Activated CD4-positive, alpha-beta T cell treated with anti-CD3 and anti-CD28 coated beads, Interleukin-2, amount 10 ng/mL, durations not matched to agents 7 days and 5 days (primary cell): ENCODE measurements at regions not wholly inside any gene's neighbourhood (a gene's known extent, or its start where the extent isn't known, plus 50 kb on each side); places are given as distances from the start of the nearest gene placed in this dataset.

ENCODE experiments used
- CTCF ChIA-PET: fragments of 350-600 bp; sonication (Branson Sonifier 250); formaldehyde crosslinking; loops from one replicate; lab custom pipeline; 2021; ENCODE audit warnings: antibody characterized with exemption; lab: Charles Lee
- POLR2A ChIA-PET: fragments of 350-600 bp; sonication (Branson Sonifier 250); formaldehyde crosslinking; loops from one replicate; lab custom pipeline; 2021; ENCODE audit warnings: antibody characterized with exemption; lab: Charles Lee
- DNase-seq: peaks from one replicate; pipeline ENCODE4 v3.0.0-alpha.2; 2020
- H3K27ac Mint-ChIP-seq: one replicate; pipeline ENCODE4 v1.8.0; 2021; ENCODE audit warnings: mild to moderate bottlenecking, moderate library complexity, mixed read lengths
- H3K27me3 Mint-ChIP-seq: one replicate; pipeline ENCODE4 v1.8.0; 2021; ENCODE audit warnings: mixed read lengths
- H3K36me3 Mint-ChIP-seq: one replicate; pipeline ENCODE4 v1.8.0; 2021; ENCODE audit warnings: low read depth, mixed read lengths
- H3K4me1 Mint-ChIP-seq: one replicate; pipeline ENCODE4 v1.8.0; 2021; ENCODE audit warnings: mixed read lengths
- H3K4me3 Mint-ChIP-seq: one replicate; pipeline ENCODE4 v1.8.0; 2021; ENCODE audit warnings: mild to moderate bottlenecking, moderate library complexity, mixed read lengths
- H3K9me3 Mint-ChIP-seq: one replicate; pipeline ENCODE4 v1.8.0; 2021; ENCODE audit warnings: mixed read lengths

DNA sequence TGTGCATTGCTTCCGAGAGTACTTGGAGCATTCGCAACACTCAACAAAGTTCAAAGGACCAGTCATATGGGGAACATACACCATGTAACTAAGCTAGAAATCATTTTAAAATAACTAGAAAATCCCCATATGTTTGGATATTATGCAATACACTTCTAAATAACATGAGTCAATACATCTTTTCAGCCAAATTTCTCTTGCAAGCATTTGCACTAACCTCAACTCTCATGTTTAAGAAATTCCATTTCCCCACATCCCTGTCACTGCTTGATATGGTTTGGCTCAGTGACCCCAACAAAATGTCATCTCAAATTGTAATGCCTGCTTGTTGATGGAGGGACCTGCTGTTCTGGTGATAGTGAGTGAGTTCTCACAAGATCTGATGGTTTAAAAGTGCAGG, 85.7 kb upstream of the CST7 start:
- H3K4me3 Mint-ChIP-seq: no peak overlapping the region
- ChIA-PET CTCF (no interaction called here), POLR2A (no interaction called here)
- peaks cover 2% of the 10 kb centered on the region for H3K27me3 Mint-ChIP-seq
- no peak overlapping the region for H3K27ac Mint-ChIP-seq
- no peak for DNase-seq
- peaks cover 16% of the 10 kb centered on the region for H3K9me3 Mint-ChIP-seq
- peaks cover 7% of the 10 kb centered on the region for H3K4me1 Mint-ChIP-seq
- H3K36me3 Mint-ChIP-seq: no peaks in the 10 kb centered on the region

GRCh38 chr20:24866008-24866407, 83.1 kb upstream of the CST7 start:
- CTCF ChIA-PET: no interaction called here
- no peak overlapping the region for H3K27ac Mint-ChIP-seq
- H3K4me3 Mint-ChIP-seq: no peak overlapping the region

DNA sequence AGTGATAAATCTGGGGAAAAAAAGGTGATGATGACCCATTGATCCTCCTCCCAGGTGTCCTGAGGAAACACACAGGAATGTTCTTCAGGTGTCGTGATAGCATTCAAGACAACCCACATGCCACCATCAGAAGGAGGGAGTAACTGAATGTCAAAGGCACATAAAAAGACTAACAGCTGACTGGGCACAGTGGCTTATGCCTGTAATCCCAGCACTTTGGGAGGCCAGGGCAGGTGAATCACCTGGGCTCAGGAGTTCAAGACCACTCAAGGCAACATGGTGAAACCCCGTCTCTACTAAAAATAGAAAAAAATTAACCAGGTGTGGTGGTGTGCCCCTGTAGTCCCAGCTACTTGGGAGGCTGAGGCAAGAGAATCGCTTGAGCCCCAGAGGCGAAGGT, 82.3 kb upstream of the CST7 start:
- DNase-seq: no peak
- Mint-ChIP-seq H3K9me3 (peaks cover 13% of the 10 kb centered on the region), H3K27me3 (peaks cover 2% of the 10 kb centered on the region), H3K27ac (no peak overlapping the region), H3K36me3 (no peaks in the 10 kb centered on the region), H3K4me1 (no peaks in the 10 kb centered on the region), H3K4me3 (no peak overlapping the region)
- CTCF ChIA-PET: no interaction called here
- POLR2A ChIA-PET: no interaction called here

More at GRCh38 chr20:24866008-24866407, 83.1 kb upstream of the CST7 start:
- no peak for DNase-seq
- Mint-ChIP-seq H3K9me3 (peaks cover 13% of the 10 kb centered on the region), H3K4me1 (no peaks in the 10 kb centered on the region), H3K36me3 (no peaks in the 10 kb centered on the region), H3K27me3 (peaks cover 2% of the 10 kb centered on the region)
- POLR2A ChIA-PET: no interaction called here

- H3K27ac Mint-ChIP-seq: no peak overlapping the region
- POLR2A ChIA-PET: no interaction called here
- H3K4me3 Mint-ChIP-seq: no peak overlapping the region
- H3K27me3 Mint-ChIP-seq: peaks cover 2% of the 10 kb centered on the region
- H3K36me3 Mint-ChIP-seq: no peaks in the 10 kb centered on the region
- H3K4me1 Mint-ChIP-seq: no peaks in the 10 kb centered on the region
- no peak for DNase-seq
- peaks cover 13% of the 10 kb centered on the region for H3K9me3 Mint-ChIP-seq
- CTCF ChIA-PET: no interaction called here
Observed at GRCh38 chr20:24867556-24867955, 81.5 kb upstream of the CST7 start.

DNA sequence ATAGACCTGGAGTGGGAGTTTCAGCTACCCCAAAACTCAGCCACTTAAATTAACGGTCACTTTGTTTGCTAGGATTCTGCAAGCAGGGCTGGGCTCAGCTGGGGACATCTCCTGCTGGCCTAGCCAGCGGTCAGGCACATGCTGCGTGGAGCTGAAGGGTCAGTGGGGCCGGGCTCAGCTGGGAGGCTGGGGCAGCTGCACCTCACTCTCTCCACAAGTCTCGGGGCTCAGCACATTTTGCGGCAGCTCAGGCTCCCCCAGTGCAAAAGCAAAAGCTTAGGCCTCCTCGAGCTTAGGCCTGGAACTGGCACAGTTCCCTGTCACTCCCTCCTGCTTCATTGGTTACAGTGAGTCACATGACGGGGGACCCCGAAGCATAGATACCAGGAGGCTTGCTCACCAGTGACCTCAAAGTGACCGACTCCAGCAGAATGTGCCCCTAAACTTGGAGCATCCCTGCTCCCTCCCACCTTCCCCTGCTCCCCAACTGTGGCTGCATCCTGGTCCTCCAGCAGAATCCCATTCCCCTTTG, 80.6 kb upstream of the CST7 start:
- POLR2A ChIA-PET: no interaction called here
- H3K9me3 Mint-ChIP-seq: peaks cover 13% of the 10 kb centered on the region

GRCh38 chr20:24868959-24869358, 80.1 kb upstream of the CST7 start:
- no peak for DNase-seq
- H3K27me3 Mint-ChIP-seq: no peaks in the 10 kb centered on the region
- CTCF ChIA-PET: no interaction called here
- H3K36me3 Mint-ChIP-seq: no peaks in the 10 kb centered on the region
- H3K27ac Mint-ChIP-seq: no peak overlapping the region
- H3K4me3 Mint-ChIP-seq: no peak overlapping the region
- POLR2A ChIA-PET: no interaction called here
- peaks cover 9% of the 10 kb centered on the region for H3K9me3 Mint-ChIP-seq
- H3K4me1 Mint-ChIP-seq: no peaks in the 10 kb centered on the region

More for the DNA sequence above, 80.6 kb upstream of the CST7 start:
- Mint-ChIP-seq H3K27me3 (no peaks in the 10 kb centered on the region), H3K36me3 (no peaks in the 10 kb centered on the region), H3K27ac (no peak overlapping the region), H3K4me1 (no peaks in the 10 kb centered on the region), H3K4me3 (no peak overlapping the region)
- no peak for DNase-seq
- CTCF ChIA-PET: no interaction called here

GRCh38 chr20:24870057-24870456, 79.0 kb upstream of the CST7 start:
- H3K27me3 Mint-ChIP-seq: no peaks in the 10 kb centered on the region
- ChIA-PET POLR2A (no interaction called here), CTCF (no interaction called here)
- H3K9me3 Mint-ChIP-seq: peaks cover 5% of the 10 kb centered on the region
- H3K36me3 Mint-ChIP-seq: no peaks in the 10 kb centered on the region
- no peak overlapping the region for H3K4me3 Mint-ChIP-seq
- no peaks in the 10 kb centered on the region for H3K4me1 Mint-ChIP-seq
- H3K27ac Mint-ChIP-seq: no peak overlapping the region
- DNase-seq: no peak

DNA sequence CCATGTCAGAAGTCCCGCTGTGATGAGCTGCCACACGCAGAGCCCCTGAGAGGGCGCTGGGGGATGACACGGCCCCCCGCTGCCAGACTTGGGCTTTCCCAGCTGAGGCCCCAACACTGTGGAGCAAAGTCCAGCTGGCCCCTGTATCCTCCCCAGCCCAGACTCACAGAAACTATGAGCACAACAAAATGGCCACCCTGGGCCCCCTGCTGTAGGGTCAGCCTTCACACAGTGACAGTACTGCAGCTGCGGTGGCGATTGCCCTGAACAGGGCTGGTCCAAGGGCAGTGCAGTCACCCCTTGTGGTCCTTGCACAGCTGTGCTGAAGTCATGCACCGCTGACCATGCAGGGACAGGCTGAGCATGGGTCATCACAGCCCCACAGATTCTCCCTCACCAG, 78.2 kb upstream of the CST7 start:
- ChIA-PET CTCF (no interaction called here), POLR2A (no interaction called here)
- Mint-ChIP-seq H3K4me1 (no peaks in the 10 kb centered on the region), H3K4me3 (no peak overlapping the region), H3K27me3 (no peaks in the 10 kb centered on the region), H3K9me3 (no peaks in the 10 kb centered on the region), H3K27ac (no peak overlapping the region), H3K36me3 (no peaks in the 10 kb centered on the region)
- no peak for DNase-seq

- Mint-ChIP-seq H3K4me3 (no peak overlapping the region), H3K36me3 (no peaks in the 10 kb centered on the region), H3K4me1 (no peaks in the 10 kb centered on the region), H3K9me3 (no peaks in the 10 kb centered on the region), H3K27me3 (no peaks in the 10 kb centered on the region), H3K27ac (no peak overlapping the region)
- CTCF ChIA-PET: interaction anchor here (1.6 kb wide), 1 partner anchor 12 kb away, joined by 3 read pairs; no protein-coding TSS in a partner anchor
- no peak for DNase-seq
- POLR2A ChIA-PET: no interaction called here
Observed at GRCh38 chr20:24871480-24872213, 77.4 kb upstream of the CST7 start.

GRCh38 chr20:24872291-24873024, 76.6 kb upstream of the CST7 start:
- DNase-seq: no peak
- CTCF ChIA-PET: interaction anchor here (1.6 kb wide), 1 partner anchor 13 kb away, joined by 3 read pairs; no protein-coding TSS in a partner anchor
- Mint-ChIP-seq H3K27me3 (no peaks in the 10 kb centered on the region), H3K36me3 (no peaks in the 10 kb centered on the region), H3K27ac (no peak overlapping the region), H3K4me1 (no peaks in the 10 kb centered on the region), H3K4me3 (no peak overlapping the region), H3K9me3 (no peaks in the 10 kb centered on the region)
- POLR2A ChIA-PET: no interaction called here

DNA sequence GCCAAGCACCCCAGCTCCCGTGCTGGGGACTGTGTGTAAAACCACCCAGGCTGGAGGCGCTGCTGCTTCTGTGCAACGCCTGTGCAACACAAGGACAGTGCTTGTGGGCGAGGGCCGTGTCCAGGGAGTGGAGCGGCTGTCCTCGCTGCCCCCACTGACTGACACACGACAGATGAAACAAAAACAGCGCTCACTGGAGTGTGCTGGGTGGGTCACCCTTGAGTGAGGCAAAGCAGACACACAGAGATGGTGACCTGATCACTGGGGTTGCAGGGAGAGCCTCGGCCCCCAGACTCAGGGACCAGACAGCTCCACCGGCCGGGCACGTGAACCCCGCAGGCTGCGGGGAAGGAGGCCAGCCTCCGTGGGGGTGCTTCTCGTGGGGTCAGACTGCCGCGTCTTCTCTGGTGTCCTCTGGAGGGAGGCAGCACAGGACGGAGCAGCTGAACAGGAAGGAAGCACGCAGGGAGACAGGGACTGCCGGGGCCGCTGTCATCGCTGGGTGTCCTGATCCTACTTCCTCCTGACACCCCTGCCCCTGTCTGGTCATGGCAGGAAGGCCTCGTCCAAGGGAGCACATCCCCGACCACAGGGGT, 75.9 kb upstream of the CST7 start:
- no peaks in the 10 kb centered on the region for H3K27me3 Mint-ChIP-seq
- no peak for DNase-seq
- H3K27ac Mint-ChIP-seq: no peak overlapping the region
- POLR2A ChIA-PET: no interaction called here
- H3K36me3 Mint-ChIP-seq: no peaks in the 10 kb centered on the region
- CTCF ChIA-PET: interaction anchor here (1.6 kb wide), 1 partner anchor 14 kb away, joined by 3 read pairs; no protein-coding TSS in a partner anchor
- no peaks in the 10 kb centered on the region for H3K9me3 Mint-ChIP-seq
- H3K4me3 Mint-ChIP-seq: no peak overlapping the region
- H3K4me1 Mint-ChIP-seq: no peaks in the 10 kb centered on the region

GRCh38 chr20:24875078-24875477, 74.0 kb upstream of the CST7 start:
- H3K4me3 Mint-ChIP-seq: no peak overlapping the region
- POLR2A ChIA-PET: no interaction called here
- CTCF ChIA-PET: no interaction called here
- H3K9me3 Mint-ChIP-seq: no peaks in the 10 kb centered on the region
- DNase-seq: no peak
- H3K27me3 Mint-ChIP-seq: no peaks in the 10 kb centered on the region
- no peaks in the 10 kb centered on the region for H3K4me1 Mint-ChIP-seq
- no peak overlapping the region for H3K27ac Mint-ChIP-seq
- H3K36me3 Mint-ChIP-seq: no peaks in the 10 kb centered on the region

DNA sequence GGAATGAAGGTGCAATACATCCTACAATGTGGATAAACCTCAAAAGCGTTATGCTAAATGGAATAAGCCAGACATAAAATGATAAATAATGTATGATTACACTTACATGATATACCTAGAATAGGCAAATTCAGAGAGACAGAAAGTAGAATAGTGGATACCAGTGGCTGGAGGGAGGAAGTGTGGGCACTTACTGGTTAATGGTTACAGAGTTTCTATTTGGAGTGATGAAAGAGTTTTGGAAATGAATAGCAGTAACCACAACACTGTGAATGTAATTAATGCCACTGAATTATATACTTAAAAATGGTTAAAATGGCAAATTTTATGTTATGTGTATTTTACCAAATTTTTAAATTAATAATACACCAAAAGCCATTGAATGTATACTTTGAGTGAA, 71.4 kb upstream of the CST7 start:
- H3K36me3 Mint-ChIP-seq: no peaks in the 10 kb centered on the region
- H3K27me3 Mint-ChIP-seq: peaks cover 4% of the 10 kb centered on the region
- H3K27ac Mint-ChIP-seq: no peak overlapping the region
- H3K4me3 Mint-ChIP-seq: no peak overlapping the region
- no peak for DNase-seq
- CTCF ChIA-PET: no interaction called here
- H3K9me3 Mint-ChIP-seq: no peaks in the 10 kb centered on the region
- H3K4me1 Mint-ChIP-seq: no peaks in the 10 kb centered on the region
- POLR2A ChIA-PET: no interaction called here
